IPS-20b (cell line): ENCODE measurements at regions not wholly inside any gene's neighbourhood (a gene's known extent, or its start where the extent isn't known, plus 50 kb on each side); places are given as distances from the start of the nearest gene placed in this dataset.
"Not testable (repeated sequence)": the region's sequence is repeated elsewhere in the genome, so short reads cannot be mapped to it uniquely, and the experiment has no call there.

Source experiments
- H3K27ac ChIP-seq: one replicate; pipeline ENCODE4 v1.5.1; 2013; ENCODE audit warnings: low read length
- H3K27me3 ChIP-seq: 2 replicates; pipeline ENCODE4 v1.6.1; 2013; ENCODE audit warnings: mild to moderate bottlenecking, low read length, inconsistent platforms; ENCODE audit not compliant: insufficient read depth
- H3K36me3 ChIP-seq: 2 replicates; pipeline ENCODE4 v1.6.1; 2013; ENCODE audit warnings: low read depth, mild to moderate bottlenecking, inconsistent platforms, low read length, moderate library complexity; ENCODE audit not compliant: insufficient read depth
- H3K4me1 ChIP-seq: 2 replicates; pipeline ENCODE4 v1.6.1; 2013; ENCODE audit warnings: mild to moderate bottlenecking, control low read depth, inconsistent platforms, low read length, moderate library complexity; ENCODE audit not compliant: insufficient read depth
- H3K4me3 ChIP-seq: 2 replicates; pipeline ENCODE4 v1.5.1; 2013; ENCODE audit warnings: mild to moderate bottlenecking, low read length, inconsistent platforms
- H3K9ac ChIP-seq: 2 replicates; pipeline ENCODE4 v1.6.1; 2013; ENCODE audit warnings: low read depth, mild to moderate bottlenecking, inconsistent platforms, low read length, moderate library complexity
- H3K9me3 ChIP-seq: 2 replicates; pipeline ENCODE4 v1.6.1; 2013; ENCODE audit warnings: mild to moderate bottlenecking, low read depth, low read length, inconsistent platforms; ENCODE audit not compliant: insufficient read depth

DNA sequence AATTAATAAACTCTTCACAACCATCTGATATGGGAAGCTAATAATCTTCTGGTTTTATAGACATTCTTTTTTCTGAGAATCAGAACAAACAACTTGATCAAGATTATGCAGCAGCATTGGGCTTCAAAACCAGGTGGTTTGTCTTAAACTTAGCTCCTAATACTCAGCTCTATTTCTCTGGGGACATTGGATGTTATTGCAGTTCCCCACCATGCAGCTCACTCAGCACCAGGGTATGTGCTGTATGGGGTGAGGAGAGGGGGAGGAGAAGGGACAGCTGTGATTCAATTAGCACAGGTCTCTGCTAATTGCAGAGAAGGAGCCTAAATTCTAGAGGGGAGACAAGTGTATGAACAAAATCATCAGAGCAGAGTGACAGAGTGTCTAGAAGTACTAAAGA, 210.7 kb upstream of the TNC start:
- no peak overlapping the region for H3K27ac ChIP-seq
- H3K27me3 ChIP-seq, result no peaks in the 10 kb centered on the region
- H3K36me3 ChIP-seq, result no peaks in the 10 kb centered on the region
- H3K4me1 ChIP-seq, result no peaks in the 10 kb centered on the region
- no peak overlapping the region for H3K4me3 ChIP-seq
- H3K9me3 ChIP-seq, result no peaks in the 10 kb centered on the region
- H3K9ac ChIP-seq, result no peak overlapping the region

GRCh38 chr9:115333277-115334070, 215.5 kb upstream of the TNC start:
- Histone ChIP-seq H3K27ac (no peak overlapping the region), H3K9ac (no peak overlapping the region), H3K27me3 (no peaks in the 10 kb centered on the region), H3K36me3 (no peaks in the 10 kb centered on the region), H3K4me1 (no peaks in the 10 kb centered on the region), H3K4me3 (no peak overlapping the region), H3K9me3 (no peaks in the 10 kb centered on the region)

DNA sequence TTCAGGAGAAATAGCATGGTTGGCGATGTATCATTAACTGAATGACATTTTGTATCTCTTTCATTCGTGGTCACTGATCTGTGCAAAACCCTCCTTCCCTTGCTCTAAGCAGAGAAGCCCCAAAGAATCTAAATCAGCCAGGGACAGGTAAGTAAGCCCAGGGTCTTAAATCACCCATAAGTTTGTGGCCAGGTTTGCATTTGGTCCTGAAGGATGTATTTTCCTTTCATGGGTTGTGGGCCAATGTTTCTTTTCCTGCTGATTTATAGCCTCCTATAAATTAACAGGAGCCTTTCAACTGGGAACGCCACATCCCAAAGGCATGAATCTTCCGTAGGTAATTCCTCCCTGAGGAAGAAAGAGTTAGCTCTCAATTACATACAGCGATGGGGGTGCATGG, 217.5 kb upstream of the TNC start:
- Histone ChIP-seq H3K4me3 (no peak overlapping the region), H3K27ac (no peak overlapping the region), H3K9me3 (no peaks in the 10 kb centered on the region), H3K27me3 (no peaks in the 10 kb centered on the region), H3K4me1 (no peaks in the 10 kb centered on the region), H3K36me3 (no peaks in the 10 kb centered on the region), H3K9ac (no peak overlapping the region)

DNA sequence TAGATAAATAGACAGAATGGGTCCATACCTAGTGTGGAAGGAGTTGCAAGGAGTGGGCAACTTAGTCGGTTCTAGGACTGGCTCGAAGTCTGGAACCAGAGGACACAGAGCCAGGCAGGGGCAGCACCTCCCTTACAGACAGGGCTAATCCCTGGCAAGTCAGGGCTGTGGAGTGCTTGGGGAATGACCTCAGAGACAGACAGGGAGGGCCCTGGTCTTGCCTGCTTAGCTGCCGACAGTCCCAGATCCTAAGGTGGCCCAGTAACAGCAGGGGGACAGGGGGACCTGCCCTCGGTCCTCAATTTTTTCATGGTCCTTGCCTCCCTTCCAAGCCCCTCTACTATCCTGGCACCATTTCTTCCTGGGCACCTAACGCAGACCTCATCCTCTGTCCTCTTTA, 222.4 kb upstream of the TNC start:
- H3K4me3 ChIP-seq, result no peak overlapping the region
- H3K36me3 ChIP-seq, result no peaks in the 10 kb centered on the region
- no peaks in the 10 kb centered on the region for H3K4me1 ChIP-seq

GRCh38 chr9:115341426-115341825, 223.5 kb upstream of the TNC start:
- no peak overlapping the region for H3K27ac ChIP-seq
- H3K4me3 ChIP-seq, result no peak overlapping the region
- H3K9ac ChIP-seq, result no peak overlapping the region
- no peaks in the 10 kb centered on the region for H3K4me1 ChIP-seq
- no peaks in the 10 kb centered on the region for H3K9me3 ChIP-seq
- no peaks in the 10 kb centered on the region for H3K27me3 ChIP-seq
- H3K36me3 ChIP-seq, result no peaks in the 10 kb centered on the region

More for the DNA sequence above, 222.4 kb upstream of the TNC start:
- Histone ChIP-seq H3K9me3 (no peaks in the 10 kb centered on the region), H3K27me3 (no peaks in the 10 kb centered on the region), H3K9ac (no peak overlapping the region), H3K27ac (no peak overlapping the region)

DNA sequence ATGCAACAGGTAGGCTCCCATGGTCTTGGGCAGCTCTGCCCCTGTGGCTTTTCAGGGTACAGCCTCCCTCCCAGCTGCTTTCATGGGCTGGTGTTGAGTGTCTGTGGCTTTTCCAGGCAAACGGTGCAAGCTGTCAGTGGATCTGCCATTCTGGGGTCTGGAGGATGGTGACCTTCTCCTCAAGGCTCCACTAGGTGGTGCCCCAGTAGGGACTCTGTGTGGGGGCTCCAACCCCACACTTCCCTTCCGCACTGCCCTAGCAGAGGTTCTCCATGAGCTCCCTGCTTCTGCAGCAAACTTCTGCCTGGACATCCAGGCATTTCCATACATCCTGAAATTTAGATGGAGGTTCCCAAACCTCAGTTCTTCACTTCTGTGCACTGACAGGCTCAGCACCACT, 229.8 kb upstream of the TNC start:
- not testable (repeated sequence) for H3K4me3 ChIP-seq, H3K27ac ChIP-seq, H3K9me3 ChIP-seq, H3K36me3 ChIP-seq, H3K27me3 ChIP-seq, H3K9ac ChIP-seq, H3K4me1 ChIP-seq

DNA sequence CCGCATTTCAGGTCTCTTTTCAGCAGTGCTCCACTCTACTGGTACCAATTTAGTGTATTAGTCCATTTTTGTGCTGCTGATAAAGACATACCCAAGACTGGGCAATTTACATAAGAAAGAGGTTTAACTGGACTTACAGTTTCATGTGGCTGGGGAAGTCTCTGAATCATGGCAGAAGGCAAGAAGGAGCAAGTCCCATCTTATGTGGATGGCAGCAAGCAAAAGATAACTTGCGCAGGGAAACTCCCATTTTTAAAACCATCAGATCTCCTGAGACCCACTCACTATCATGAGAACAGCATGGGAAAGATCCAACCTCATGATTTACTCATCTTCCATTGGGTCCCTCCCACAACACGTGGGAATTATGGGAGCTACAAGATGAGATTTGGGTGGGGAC, 231.0 kb upstream of the TNC start:
- H3K4me1 ChIP-seq, H3K27ac ChIP-seq, H3K4me3 ChIP-seq, H3K9ac ChIP-seq, H3K27me3 ChIP-seq, H3K36me3 ChIP-seq, H3K9me3 ChIP-seq: not testable (repeated sequence)

- Histone ChIP-seq H3K27ac (no peak overlapping the region), H3K9me3 (no peaks in the 10 kb centered on the region; the same call in 1 of the 2 replicates), H3K4me1 (no peaks in the 10 kb centered on the region), H3K9ac (no peak overlapping the region), H3K4me3 (no peak overlapping the region), H3K36me3 (no peaks in the 10 kb centered on the region), H3K27me3 (no peaks in the 10 kb centered on the region)
These were observed 231.6 kb upstream of the TNC start for GRCh38 chr9:115349542-115349941.

DNA sequence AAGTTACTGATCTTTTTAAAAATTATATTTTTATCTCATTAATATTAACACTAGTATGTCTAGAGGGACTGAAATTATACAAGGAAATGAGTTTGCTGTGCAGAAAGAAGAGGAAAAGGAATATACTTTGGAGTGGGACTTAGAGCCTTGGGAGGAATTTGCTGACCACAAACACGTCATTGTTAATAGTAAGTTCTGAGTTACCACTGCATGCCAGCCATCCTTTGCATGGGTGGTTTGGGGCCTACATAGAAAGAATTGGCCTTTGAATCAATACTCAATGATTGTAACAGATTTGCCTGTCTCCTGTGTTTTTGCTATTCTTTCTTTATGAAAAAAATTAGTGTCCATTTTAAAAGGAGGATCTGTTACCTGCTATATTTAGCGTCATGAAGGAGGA, 232.6 kb upstream of the TNC start:
- no peaks in the 10 kb centered on the region for H3K27me3 ChIP-seq
- H3K4me3 ChIP-seq, result no peak overlapping the region
- H3K36me3 ChIP-seq, result no peaks in the 10 kb centered on the region
- H3K4me1 ChIP-seq, result no peaks in the 10 kb centered on the region
- H3K9me3 ChIP-seq, result no peaks in the 10 kb centered on the region; the same call in 1 of the 2 replicates
- H3K27ac ChIP-seq, result no peak overlapping the region
- no peak overlapping the region for H3K9ac ChIP-seq

DNA sequence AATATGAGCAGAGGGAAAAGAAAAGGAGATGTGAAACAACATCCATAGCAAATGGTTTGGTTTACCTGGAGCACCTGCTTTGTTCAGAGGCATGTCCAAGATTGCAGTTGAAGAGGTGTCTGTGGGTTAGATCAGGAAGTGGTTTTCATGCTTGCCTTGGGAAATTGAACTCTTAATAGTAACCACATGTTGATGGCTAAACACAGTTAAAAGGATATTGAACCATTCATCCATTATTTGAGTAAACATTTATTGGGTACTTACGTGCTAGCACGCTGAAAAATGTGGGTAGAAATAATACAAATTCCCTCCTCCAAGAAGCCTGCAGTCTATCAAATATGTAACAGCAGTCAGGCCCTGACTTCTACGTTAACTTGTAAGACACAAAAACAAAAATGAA, 235.7 kb upstream of the TNC start:
- no peaks in the 10 kb centered on the region for H3K27me3 ChIP-seq
- no peak overlapping the region for H3K4me3 ChIP-seq
- no peak overlapping the region for H3K9ac ChIP-seq
- no peak overlapping the region for H3K27ac ChIP-seq
- no peaks in the 10 kb centered on the region for H3K36me3 ChIP-seq
- no peaks in the 10 kb centered on the region for H3K4me1 ChIP-seq
- no peaks in the 10 kb centered on the region for H3K9me3 ChIP-seq

- Histone ChIP-seq H3K27ac (no peak overlapping the region), H3K9me3 (no peaks in the 10 kb centered on the region), H3K36me3 (no peaks in the 10 kb centered on the region), H3K27me3 (no peaks in the 10 kb centered on the region), H3K9ac (no peak overlapping the region), H3K4me3 (no peak overlapping the region), H3K4me1 (no peaks in the 10 kb centered on the region)
These were observed 239.9 kb upstream of the TNC start for GRCh38 chr9:115357821-115358220.

- H3K9me3 ChIP-seq, result no peaks in the 10 kb centered on the region
- no peak overlapping the region for H3K9ac ChIP-seq
- no peak overlapping the region for H3K27ac ChIP-seq
- no peaks in the 10 kb centered on the region for H3K27me3 ChIP-seq
- no peak overlapping the region for H3K4me3 ChIP-seq
- H3K4me1 ChIP-seq, result no peaks in the 10 kb centered on the region
- H3K36me3 ChIP-seq, result no peaks in the 10 kb centered on the region
These were observed 241.2 kb upstream of the TNC start for GRCh38 chr9:115359017-115359780.
